CD14-positive monocyte (primary cell): ENCODE measurements at regions not wholly inside any gene's neighbourhood (a gene's known extent, or its start where the extent isn't known, plus 50 kb on each side); places are given as distances from the start of the nearest gene placed in this dataset.

ENCODE experiments used
- DNase-seq, 3 donors: peaks; one replicate each; pipeline ENCODE4 v3.0.0-alpha.2; 2011 to 2022
- H2AFZ ChIP-seq: 2 replicates; pipeline ENCODE4 v1.6.0; 2012; ENCODE audit warnings: mild to moderate bottlenecking, low read depth, low read length, inconsistent platforms; ENCODE audit not compliant: insufficient read depth, poor library complexity, severe bottlenecking
- H3K27ac ChIP-seq, 2 donors: 1 replicate in 1 of 2; 2 replicates in 1 of 2; pipeline ENCODE4 v1.5.1; 2012 to 2013; ENCODE audit warnings: low read length in 2 of 2, control low read depth in 1 of 2, inconsistent platforms in 1 of 2, low read depth in 1 of 2, mild to moderate bottlenecking in 1 of 2
- H3K27me3 ChIP-seq, 2 donors: one replicate each; pipeline versions ENCODE4 v1.6.0 to v1.6.1; 2011 to 2013; ENCODE audit warnings: low read length in 2 of 2; ENCODE audit not compliant: control insufficient read depth in 2 of 2, insufficient read depth in 2 of 2
- H3K36me3 ChIP-seq, 2 donors: replicated peaks in 1 of 2; 1 replicate in 1 of 2; 2 replicates in 1 of 2; pipeline versions ENCODE4 v1.5.1 to v1.6.1; 2012 to 2013; ENCODE audit warnings: low read length in 2 of 2, control low read depth in 1 of 2, inconsistent platforms in 1 of 2, mild to moderate bottlenecking in 1 of 2; ENCODE audit not compliant: insufficient read depth in 2 of 2, control insufficient read depth in 1 of 2
- H3K4me1 ChIP-seq, 2 donors: 1 replicate in 1 of 2; 2 replicates in 1 of 2; pipeline versions ENCODE4 v1.5.1 to v1.6.1; 2012 to 2013; ENCODE audit warnings: low read length in 2 of 2, control low read depth in 1 of 2, inconsistent platforms in 1 of 2, mild to moderate bottlenecking in 1 of 2, moderate library complexity in 1 of 2; ENCODE audit not compliant: insufficient read depth in 2 of 2, control insufficient read depth in 1 of 2
- H3K4me2 ChIP-seq: replicated peaks from 2 replicates; pipeline ENCODE3; 2012; ENCODE audit warnings: low read length, moderate library complexity, mild to moderate bottlenecking; ENCODE audit not compliant: poor library complexity, severe bottlenecking; ENCODE audit errors: extremely low read depth
- H3K4me3 ChIP-seq, 3 experiments: fragments of 200-600 bp in 1 of 3; sonication (generic) in 1 of 3; replicated peaks in 1 of 3; 1 replicate in 2 of 3; 2 replicates in 1 of 3; pipeline ENCODE4 v1.5.1; 2011 to 2013; ENCODE audit warnings: low read length in 3 of 3, mild to moderate bottlenecking in 3 of 3, control low read depth in 2 of 3, low read depth in 2 of 3, inconsistent platforms in 1 of 3, moderate library complexity in 1 of 3
- H3K79me2 ChIP-seq: 2 replicates; pipeline ENCODE4 v1.6.0; 2012; ENCODE audit warnings: mild to moderate bottlenecking, control low read depth, inconsistent platforms, low read length, moderate library complexity; ENCODE audit not compliant: insufficient read depth
- H3K9ac ChIP-seq: 2 replicates; pipeline ENCODE4 v1.6.0; 2017; ENCODE audit warnings: low read length, mild to moderate bottlenecking; ENCODE audit not compliant: insufficient read depth, poor library complexity, severe bottlenecking
- H3K9me3 ChIP-seq, 2 donors: replicated peaks in 1 of 2; 1 replicate in 1 of 2; 2 replicates in 1 of 2; pipeline versions ENCODE4 v1.5.1 to v1.6.1; 2012 to 2013; ENCODE audit warnings: low read length in 2 of 2, control low read depth in 1 of 2; ENCODE audit not compliant: control insufficient read depth in 1 of 2, insufficient read depth in 1 of 2
- H4K20me1 ChIP-seq: 2 replicates; pipeline ENCODE4 v1.6.0; 2012; ENCODE audit warnings: mild to moderate bottlenecking, low read length, control low read depth, moderate library complexity; ENCODE audit not compliant: insufficient read depth
- H3K27ac Mint-ChIP-seq, 7 donors: one replicate each; pipeline ENCODE4 v1.8.0; 2020; ENCODE audit warnings: mild to moderate bottlenecking in 7 of 7, mixed read lengths in 7 of 7, moderate library complexity in 6 of 7, inconsistent platforms in 2 of 7
- H3K27me3 Mint-ChIP-seq, 3 donors: one replicate each; pipeline ENCODE4 v1.8.0; 2021 to 2022; ENCODE audit warnings: low read depth in 3 of 3, mild to moderate bottlenecking in 3 of 3, mixed read lengths in 3 of 3, moderate library complexity in 3 of 3, inconsistent platforms in 1 of 3
- H3K36me3 Mint-ChIP-seq, 2 donors: one replicate each; pipeline ENCODE4 v1.8.0; 2020; ENCODE audit warnings: mixed read lengths in 2 of 2, inconsistent platforms in 1 of 2, mild to moderate bottlenecking in 1 of 2
- H3K4me1 Mint-ChIP-seq: one replicate; pipeline ENCODE4 v1.8.0; 2020; ENCODE audit warnings: mild to moderate bottlenecking, mixed read lengths
- H3K4me3 Mint-ChIP-seq, 2 donors: one replicate each; pipeline ENCODE4 v1.8.0; 2020; ENCODE audit warnings: mild to moderate bottlenecking in 2 of 2, mixed read lengths in 2 of 2, moderate library complexity in 1 of 2
- H3K9me3 Mint-ChIP-seq, 7 donors: one replicate each; pipeline ENCODE4 v1.8.0; 2020 to 2022; ENCODE audit warnings: mixed read lengths in 7 of 7, mild to moderate bottlenecking in 6 of 7, moderate library complexity in 6 of 7, inconsistent platforms in 2 of 7
- WGBS: methylation state at CpG from one replicate; pipeline ENCODE4 v1.1.5; 2013; ENCODE audit warnings: missing lambda C conversion rate; ENCODE audit not compliant: insufficient coverage; 5-methylcytosine and 5-hydroxymethylcytosine counted together
- intact Hi-C, 2 donors: fragments of 100-400 bp; cut with micrococcal nuclease; formaldehyde crosslinking; loops; one replicate each; pipeline versions ENCODE4 v1.15.0 to v1.15.1; 2023
- TF ChIP-seq, protein P1 (sequence below): fragments of 200-600 bp; IDR thresholded peaks from one replicate; pipeline ENCODE4 v1.8.0; 2022; ENCODE audit warnings: antibody characterized with exemption, mild to moderate bottlenecking

GRCh38 chr17:31609996-31610910 is 218.8 kb downstream of the RAB11FIP4 start:
- H2AFZ ChIP-seq: no peak overlapping the region
- no peaks in the 10 kb centered on the region for H3K4me1 ChIP-seq
- H3K36me3 ChIP-seq: no peaks in the 10 kb centered on the region
- H3K27ac Mint-ChIP-seq: no peak overlapping the region
- no peak overlapping the region for H3K9ac ChIP-seq
- DNase-seq: no peak
- peaks cover 0 to 6% (median 2%) of the 10 kb centered on the region in 7 donors for H3K9me3 Mint-ChIP-seq
- H3K79me2 ChIP-seq: no peaks in the 10 kb centered on the region
- no peak overlapping the region for H3K4me3 ChIP-seq
- no peaks in the 10 kb centered on the region for H3K27me3 ChIP-seq
- no peaks in the 10 kb centered on the region for H3K9me3 ChIP-seq
- 93% methylated on average over 4 of the region's 6 CpGs for WGBS
- no peaks in the 10 kb centered on the region for H3K36me3 Mint-ChIP-seq
- peaks cover 2 to 6% (median 2%) of the 10 kb centered on the region in 3 donors for H3K27me3 Mint-ChIP-seq
- no peaks in the 10 kb centered on the region for H4K20me1 ChIP-seq
- H3K4me1 Mint-ChIP-seq: no peaks in the 10 kb centered on the region
- TF ChIP-seq, protein P1, sequence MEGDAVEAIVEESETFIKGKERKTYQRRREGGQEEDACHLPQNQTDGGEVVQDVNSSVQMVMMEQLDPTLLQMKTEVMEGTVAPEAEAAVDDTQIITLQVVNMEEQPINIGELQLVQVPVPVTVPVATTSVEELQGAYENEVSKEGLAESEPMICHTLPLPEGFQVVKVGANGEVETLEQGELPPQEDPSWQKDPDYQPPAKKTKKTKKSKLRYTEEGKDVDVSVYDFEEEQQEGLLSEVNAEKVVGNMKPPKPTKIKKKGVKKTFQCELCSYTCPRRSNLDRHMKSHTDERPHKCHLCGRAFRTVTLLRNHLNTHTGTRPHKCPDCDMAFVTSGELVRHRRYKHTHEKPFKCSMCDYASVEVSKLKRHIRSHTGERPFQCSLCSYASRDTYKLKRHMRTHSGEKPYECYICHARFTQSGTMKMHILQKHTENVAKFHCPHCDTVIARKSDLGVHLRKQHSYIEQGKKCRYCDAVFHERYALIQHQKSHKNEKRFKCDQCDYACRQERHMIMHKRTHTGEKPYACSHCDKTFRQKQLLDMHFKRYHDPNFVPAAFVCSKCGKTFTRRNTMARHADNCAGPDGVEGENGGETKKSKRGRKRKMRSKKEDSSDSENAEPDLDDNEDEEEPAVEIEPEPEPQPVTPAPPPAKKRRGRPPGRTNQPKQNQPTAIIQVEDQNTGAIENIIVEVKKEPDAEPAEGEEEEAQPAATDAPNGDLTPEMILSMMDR: no peak
- no peak overlapping the region for H3K4me2 ChIP-seq
- H3K4me3 Mint-ChIP-seq: no peak overlapping the region
- intact Hi-C loops: no loop called here
- no peak overlapping the region for H3K27ac ChIP-seq

DNA sequence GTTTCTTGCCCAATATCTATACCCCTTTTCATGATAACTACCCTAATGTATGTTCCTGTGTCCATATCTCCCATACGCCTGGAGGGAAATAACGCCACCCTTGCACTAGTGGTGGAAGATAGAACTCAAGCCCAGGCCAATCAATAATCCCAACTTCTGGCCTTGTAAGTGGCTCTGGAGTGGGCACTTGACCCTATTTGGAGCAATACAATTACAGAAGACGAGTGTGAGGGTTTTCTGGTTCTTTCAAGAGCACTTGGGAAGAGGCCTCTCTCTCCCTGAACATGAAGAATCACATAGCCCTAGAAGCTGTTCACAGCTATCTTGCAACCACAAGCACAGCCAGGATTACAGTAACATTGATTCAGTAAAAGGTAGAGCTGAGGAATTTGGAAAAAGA is 217.9 kb downstream of the RAB11FIP4 start:
- Mint-ChIP-seq H3K36me3 (no peaks in the 10 kb centered on the region), H3K4me1 (no peaks in the 10 kb centered on the region), H3K4me3 (no peak overlapping the region), H3K27ac (no peak overlapping the region), H3K9me3 (peaks cover 0 to 6% (median 2%) of the 10 kb centered on the region in 7 donors), H3K27me3 (peaks cover 2 to 6% (median 2%) of the 10 kb centered on the region in 3 donors)
- TF ChIP-seq, protein P1: no peak
- H2AFZ ChIP-seq: no peak overlapping the region
- no peaks in the 10 kb centered on the region for H3K4me1 ChIP-seq
- no CpG with 5 or more reads among the region's 3 CpGs for WGBS
- H3K79me2 ChIP-seq: no peaks in the 10 kb centered on the region
- H3K4me3 ChIP-seq: no peak overlapping the region
- intact Hi-C loops: no loop called here
- DNase-seq: no peak
- H3K9me3 ChIP-seq: no peaks in the 10 kb centered on the region
- H4K20me1 ChIP-seq: no peaks in the 10 kb centered on the region
- no peak overlapping the region for H3K27ac ChIP-seq
- H3K9ac ChIP-seq: no peak overlapping the region
- no peaks in the 10 kb centered on the region for H3K27me3 ChIP-seq
- H3K4me2 ChIP-seq: no peak overlapping the region
- H3K36me3 ChIP-seq: no peaks in the 10 kb centered on the region
